ENCODE measurements at regions not wholly inside any gene's neighbourhood (a gene's known extent, or its start where the extent isn't known, plus 50 kb on each side); places are given as distances from the start of the nearest gene placed in this dataset.
A peak's percentile ranks its signal among the peaks of the same experiment; 100 is the strongest.

DNA sequence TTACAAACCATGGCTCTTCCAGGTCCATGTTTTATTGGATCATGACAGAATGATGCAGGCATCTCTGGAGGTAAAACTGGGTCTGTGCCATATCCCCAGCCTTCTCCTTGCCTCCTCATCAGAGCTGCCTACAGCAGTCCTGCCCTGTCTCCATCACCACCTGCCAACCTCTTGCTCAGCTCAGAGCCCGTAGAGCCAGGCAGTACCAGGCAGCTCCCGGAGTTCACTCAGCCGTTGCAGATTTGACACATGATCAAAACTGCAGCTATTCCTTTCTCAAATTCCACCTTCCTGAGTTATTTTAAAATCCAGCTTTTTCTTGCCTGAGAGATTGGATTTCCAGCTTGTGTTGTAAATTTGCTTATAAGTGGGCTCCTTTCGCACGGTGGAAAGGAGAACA is 218.2 kb upstream of the CELF4 start:
- Histone ChIP-seq H3K27ac (no peak overlapping the region), H3K36me3 (no peaks in the 10 kb centered on the region), H3K4me3 (no peak overlapping the region), H3K9me3 (peaks cover 0 to 9% (median 0%) of the 10 kb centered on the region in 8 donors), H3K27me3 (replicated peaks in 1 of 7) (no peaks in the 10 kb centered on the region), H3K4me1 (no peaks in the 10 kb centered on the region)
- intact Hi-C loops (cut with DNase I; ENCODE audit: low total_unique reads), result no loop called here
- 81 to 94% (median 85%) methylated on average over 5 of the region's 5 CpGs for WGBS, 5 donors
- no peak for TF ChIP-seq POLR2A (IDR thresholded peaks at IDR 0.05)
- no peak for TF ChIP-seq POLR2AphosphoS5 (IDR thresholded peaks at IDR 0.05)
- TF ChIP-seq CTCF (IDR thresholded peaks at IDR 0.05 in 8 of 11, conservative IDR thresholded peaks at IDR 0.05 in 3 of 11), result no peak
- no peak for DNase-seq

DNA sequence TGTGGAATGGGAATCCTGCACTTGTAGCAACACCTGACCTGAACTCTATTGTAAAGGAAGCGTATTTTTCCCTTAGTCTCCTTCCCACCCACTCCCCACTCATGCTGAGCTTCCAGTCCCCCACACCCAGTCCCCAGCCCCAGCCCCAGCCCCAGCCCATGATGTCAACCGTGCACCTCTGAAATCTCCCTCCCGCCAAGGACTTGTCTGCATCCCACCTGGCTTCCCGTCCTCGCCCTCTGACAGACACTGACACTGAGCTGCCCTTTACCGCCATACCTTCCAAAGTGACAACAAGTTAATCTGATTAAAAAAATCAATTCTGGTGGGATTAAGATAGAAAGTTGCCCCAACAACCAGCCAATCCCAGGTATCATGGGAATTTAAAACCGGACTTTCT is 213.6 kb upstream of the CELF4 start:
- H3K27me3 ChIP-seq (replicated peaks in 1 of 7), result peaks cover 0 to 8% (median 0%) of the 10 kb centered on the region in 7 donors
- no peak overlapping the region for H3K27ac ChIP-seq
- no peak overlapping the region for H3K4me3 ChIP-seq
- intact Hi-C loops (cut with DNase I; ENCODE audit: low total_unique reads), result no loop called here
- 85 to 93% (median 87%) methylated on average over 7 of the region's 7 CpGs for WGBS, 5 donors
- no peaks in the 10 kb centered on the region for H3K9me3 ChIP-seq
- H3K36me3 ChIP-seq, result no peaks in the 10 kb centered on the region
- no peak for TF ChIP-seq POLR2AphosphoS5 (IDR thresholded peaks at IDR 0.05)
- TF ChIP-seq POLR2A (IDR thresholded peaks at IDR 0.05), result no peak
- TF ChIP-seq CTCF (IDR thresholded peaks at IDR 0.05 in 8 of 11, conservative IDR thresholded peaks at IDR 0.05 in 3 of 11), result no peak
- no peak for DNase-seq
- no peaks in the 10 kb centered on the region for H3K4me1 ChIP-seq

DNA sequence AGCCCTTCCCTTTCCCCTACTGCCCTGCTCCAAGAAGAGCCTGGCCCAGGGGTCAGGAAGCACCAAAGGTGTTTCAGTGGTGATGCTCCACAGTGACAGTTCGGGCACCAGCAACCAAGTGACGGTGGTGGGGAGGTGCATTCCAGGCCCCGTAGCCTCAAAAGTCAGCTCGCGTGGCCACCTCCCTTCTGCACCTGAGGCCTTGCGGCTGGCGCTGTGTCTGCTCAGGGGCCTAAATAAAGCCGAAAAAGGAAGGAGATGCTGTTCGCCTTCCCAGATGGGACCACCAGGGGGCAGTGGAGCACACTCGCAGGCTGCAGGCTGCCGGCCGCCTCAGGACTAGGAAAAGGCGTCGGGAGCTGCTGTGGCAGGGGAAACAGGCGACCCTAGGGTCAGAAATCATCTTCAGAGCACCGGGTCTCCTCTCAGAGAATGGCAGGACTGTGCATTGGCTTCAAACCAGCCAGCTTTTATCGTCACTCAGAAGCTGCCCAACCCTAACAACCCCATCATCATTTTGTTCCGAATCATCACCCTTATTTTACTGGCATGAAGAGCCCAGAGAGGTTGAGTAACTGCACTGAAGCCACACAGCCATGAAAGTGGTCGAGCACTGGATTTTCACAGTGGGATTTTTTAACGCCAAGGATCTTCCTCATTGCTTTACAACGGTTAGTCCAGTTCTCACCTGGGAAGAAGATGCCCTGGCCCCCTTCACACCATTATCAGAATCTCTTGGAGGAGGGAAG is 213.0 kb upstream of the CELF4 start:
- DNase-seq, result peak; percentile 82
- no peaks in the 10 kb centered on the region for H3K36me3 ChIP-seq
- no peak overlapping the region for H3K27ac ChIP-seq
- H3K9me3 ChIP-seq, result no peaks in the 10 kb centered on the region
- no peak overlapping the region for H3K4me3 ChIP-seq
- no peaks in the 10 kb centered on the region for H3K4me1 ChIP-seq
- WGBS, 5 donors, result 24 to 33% (median 28%) methylated on average over 21 of the region's 21 CpGs
- peak; percentile 14 to 75 (median 59) for TF ChIP-seq CTCF (IDR thresholded peaks at IDR 0.05 in 8 of 11, conservative IDR thresholded peaks at IDR 0.05 in 3 of 11)
- TF ChIP-seq POLR2AphosphoS5 (IDR thresholded peaks at IDR 0.05), result no peak
- H3K27me3 ChIP-seq (replicated peaks in 1 of 7), result peaks cover 0 to 8% (median 0%) of the 10 kb centered on the region in 7 donors
- intact Hi-C loops (cut with DNase I; ENCODE audit: low total_unique reads), result no loop called here

DNA sequence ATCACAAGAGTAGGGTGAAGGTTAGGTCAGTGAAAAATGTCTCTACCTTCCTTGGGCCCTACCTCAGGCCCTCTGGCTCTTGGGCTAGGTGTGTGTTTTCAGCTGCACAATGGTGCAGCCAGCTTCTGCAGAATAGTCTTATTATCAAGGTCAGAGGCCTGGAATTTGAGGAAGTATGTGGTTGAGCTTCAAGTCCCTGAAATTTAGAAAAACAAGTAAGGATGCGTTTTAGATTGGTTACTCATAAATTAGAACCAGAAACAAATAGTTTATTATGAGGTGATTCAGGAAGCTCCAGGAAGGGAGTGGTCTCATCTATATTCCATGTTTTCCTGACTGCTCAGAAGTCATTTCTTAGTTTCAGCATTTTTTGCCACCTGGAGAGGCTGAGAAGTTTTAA is 204.2 kb upstream of the CELF4 start:
- TF ChIP-seq POLR2AphosphoS5 (IDR thresholded peaks at IDR 0.05), result no peak
- TF ChIP-seq CTCF (IDR thresholded peaks at IDR 0.05 in 8 of 11, conservative IDR thresholded peaks at IDR 0.05 in 3 of 11), result no peak
- TF ChIP-seq POLR2A (IDR thresholded peaks at IDR 0.05), result no peak
- H3K27ac ChIP-seq, result no peak overlapping the region
- H3K9me3 ChIP-seq, result no peaks in the 10 kb centered on the region
- no peak for DNase-seq
- intact Hi-C loops (cut with DNase I; ENCODE audit: low total_unique reads), result no loop called here
- H3K36me3 ChIP-seq, result no peaks in the 10 kb centered on the region
- H3K4me3 ChIP-seq, result no peak overlapping the region
- no peaks in the 10 kb centered on the region for H3K27me3 ChIP-seq (replicated peaks in 1 of 7)
- 4 to 24% (median 22%) methylated on average over 1 of the region's 1 CpG for WGBS, 5 donors
- H3K4me1 ChIP-seq, result no peaks in the 10 kb centered on the region
